Iris pigment epithelial cell (primary cell): ENCODE measurements at regions not wholly inside any gene's neighbourhood (a gene's known extent, or its start where the extent isn't known, plus 50 kb on each side); places are given as distances from the start of the nearest gene placed in this dataset.
"Not testable (repeated sequence)": the region's sequence is repeated elsewhere in the genome, so short reads cannot be mapped to it uniquely, and the experiment has no call there.

Experiments used
- DNase-seq: peaks from one replicate; pipeline ENCODE4 v3.0.0-alpha.2; 2011; ENCODE audit warnings: low read depth

DNA sequence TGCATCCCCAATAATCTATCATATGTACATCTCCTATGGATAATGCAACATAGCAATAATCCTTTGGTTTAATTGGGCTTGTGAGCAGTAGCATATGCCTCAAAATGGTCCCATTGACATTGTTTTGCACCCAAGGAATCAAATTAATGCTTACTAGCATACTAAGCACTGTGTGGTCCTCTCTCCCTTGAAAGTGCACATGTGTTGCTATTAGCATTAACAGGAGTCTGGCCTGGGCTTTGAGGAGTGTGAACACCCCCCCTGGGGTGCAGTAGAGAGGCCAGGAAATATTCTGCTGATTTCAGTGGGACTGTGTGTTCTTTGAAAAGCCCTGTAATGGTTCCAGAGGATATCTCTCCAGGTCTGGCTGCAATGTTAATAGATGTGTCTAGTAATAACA, 1148.4 kb downstream of the VRK1 start:
- DNase-seq, result no peak

DNA sequence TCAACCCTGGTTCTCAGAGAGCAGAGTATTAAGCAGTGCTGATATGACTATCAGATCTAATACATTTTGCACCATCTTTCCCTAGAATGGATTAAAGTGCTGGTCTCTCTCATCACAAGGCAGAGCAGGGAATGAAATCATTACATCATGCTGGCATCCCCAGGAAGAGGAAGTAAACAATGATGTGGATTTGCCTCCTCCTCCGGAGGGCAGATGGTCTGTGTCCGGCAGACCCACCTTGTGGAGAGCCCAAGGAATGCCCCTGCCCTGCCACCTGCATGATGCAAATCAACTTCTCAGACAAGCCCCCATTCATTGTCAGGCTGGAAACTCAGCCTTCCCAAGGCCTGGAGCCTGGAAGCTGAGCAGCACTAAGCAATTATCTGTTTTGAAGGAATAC, 1149.1 kb downstream of the VRK1 start:
- DNase-seq, result no peak

DNA sequence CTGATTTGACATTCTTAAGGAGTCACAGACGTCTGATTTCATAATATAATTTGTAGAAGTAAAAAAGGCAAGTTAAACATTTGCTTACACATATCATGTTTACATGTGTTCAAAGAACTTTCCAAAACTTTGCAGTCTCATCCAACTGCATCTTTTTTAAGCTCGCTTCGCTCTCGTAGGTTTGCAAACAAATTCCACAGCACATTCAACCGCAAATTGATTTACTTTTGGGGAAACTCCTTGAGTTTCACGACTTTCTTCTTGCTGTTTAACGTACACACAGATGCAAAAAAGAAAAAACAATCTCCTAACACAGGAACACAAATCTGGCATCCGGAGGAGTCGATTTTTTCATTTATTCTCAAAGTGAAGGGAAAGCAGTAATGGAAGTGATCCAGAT, 1149.5 kb downstream of the VRK1 start:
- no peak for DNase-seq

DNA sequence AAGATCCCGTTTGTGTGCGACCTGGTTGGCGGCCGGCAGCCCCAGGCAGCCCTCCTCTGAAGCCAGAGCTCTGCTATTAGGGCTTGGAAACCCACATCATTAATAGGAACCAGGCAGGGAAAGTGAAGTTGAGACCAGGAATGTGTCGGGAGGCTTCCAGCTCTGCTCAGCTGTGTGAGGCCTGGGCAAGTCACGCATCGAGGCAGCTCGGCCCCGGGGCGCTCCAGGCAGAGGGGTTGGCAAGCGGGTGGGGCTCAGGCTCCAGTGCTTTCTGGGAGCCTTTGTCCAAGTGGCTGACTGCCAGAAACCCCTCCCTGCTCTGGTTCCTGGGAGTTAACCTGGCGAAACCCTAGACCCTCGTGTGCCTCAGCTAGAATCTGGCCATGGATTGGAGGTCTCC, 1151.7 kb downstream of the VRK1 start:
- DNase-seq, result no peak

DNA sequence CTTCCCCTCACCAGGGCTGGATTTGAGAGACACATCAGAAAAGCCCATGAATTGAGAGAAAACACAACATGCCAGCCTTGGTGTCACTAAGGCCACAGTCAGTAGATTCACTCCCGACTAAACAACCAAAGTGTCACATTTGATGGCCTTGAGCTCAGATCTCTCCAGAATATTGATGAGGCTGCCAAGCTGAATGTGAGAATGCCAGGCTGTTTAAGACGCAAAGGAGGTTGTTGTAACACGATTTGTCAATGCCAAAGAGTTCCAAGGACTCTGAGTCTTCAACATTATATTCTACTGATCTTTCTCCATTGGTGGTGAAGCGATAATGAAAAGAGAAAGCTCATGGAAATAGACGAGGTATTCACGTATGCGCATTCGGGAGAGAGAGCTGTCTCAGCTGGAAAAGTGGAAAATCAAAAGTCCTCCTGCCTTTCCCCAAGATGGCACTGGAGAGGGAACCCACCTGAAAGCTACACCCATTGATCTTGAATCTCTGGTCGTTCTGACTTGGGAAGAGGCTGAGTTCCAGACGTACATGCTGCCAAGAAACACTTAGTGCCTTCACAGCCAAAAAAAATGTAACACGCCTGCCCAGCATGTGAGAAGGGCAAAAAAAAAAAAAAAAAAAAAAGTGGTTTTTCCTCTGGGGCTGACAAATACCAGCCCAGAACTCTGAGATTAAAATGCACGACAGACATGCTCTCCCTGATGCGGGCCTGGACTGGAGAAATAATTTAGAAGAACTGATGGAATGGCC, 1159.6 kb downstream of the VRK1 start:
- DNase-seq, result no peak

DNA sequence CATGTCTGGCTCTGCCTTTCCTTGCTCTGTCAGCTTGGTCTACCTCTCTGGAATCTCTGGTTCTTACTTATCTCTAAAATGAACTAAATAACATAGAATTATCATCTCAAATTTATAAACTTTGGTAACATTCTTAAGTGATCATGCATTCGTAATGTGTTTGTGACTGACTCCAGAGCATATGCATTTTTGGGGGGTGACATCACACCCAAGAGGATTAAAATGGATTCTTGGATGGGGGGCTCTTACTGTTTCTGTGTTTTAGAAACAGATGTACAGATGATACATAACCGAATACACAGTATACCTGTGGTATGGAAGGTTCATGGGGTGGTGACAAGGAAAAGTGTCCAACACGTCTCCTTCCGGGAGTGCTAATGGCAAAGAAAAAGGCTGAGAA, 1162.1 kb downstream of the VRK1 start:
- no peak for DNase-seq

DNA sequence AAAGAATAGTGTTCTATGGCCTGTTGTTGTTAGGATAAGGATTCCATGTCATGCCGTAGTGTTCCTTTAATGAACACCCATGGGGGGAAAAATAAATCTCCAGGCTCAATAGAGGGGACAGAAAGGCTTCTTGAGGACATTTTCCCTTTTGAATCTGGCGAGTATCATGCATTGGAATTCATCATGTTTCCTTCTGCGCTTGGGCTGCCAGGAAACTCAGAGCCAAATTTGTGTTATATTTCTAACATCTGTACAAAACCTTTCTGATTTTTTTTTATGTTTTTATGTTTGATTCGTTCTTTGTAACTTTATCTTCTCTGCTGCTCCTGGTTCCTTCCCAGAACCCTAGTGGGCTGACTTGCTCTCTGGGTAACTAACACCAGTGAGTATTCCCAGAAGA, 1163.3 kb downstream of the VRK1 start:
- DNase-seq, result no peak

DNA sequence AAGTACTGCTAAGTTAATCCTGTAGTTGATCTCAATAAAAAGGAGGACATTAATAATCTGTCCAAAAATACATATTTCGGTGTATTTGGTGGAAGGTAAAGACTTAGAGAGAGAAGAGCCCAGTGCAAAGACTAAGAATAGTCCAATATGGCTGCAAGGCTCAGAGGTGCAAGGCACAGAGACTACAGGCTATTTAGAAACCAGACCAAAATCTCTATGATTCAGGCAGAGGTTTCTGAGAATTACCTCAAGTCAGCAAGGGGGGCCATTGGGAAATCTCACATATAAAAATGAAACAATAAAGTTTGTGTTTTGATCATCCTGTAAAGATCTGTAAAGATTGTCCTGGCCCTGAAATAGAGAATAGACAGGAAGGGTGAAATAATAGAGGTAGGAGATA, 1173.0 kb downstream of the VRK1 start:
- DNase-seq, result no peak

DNA sequence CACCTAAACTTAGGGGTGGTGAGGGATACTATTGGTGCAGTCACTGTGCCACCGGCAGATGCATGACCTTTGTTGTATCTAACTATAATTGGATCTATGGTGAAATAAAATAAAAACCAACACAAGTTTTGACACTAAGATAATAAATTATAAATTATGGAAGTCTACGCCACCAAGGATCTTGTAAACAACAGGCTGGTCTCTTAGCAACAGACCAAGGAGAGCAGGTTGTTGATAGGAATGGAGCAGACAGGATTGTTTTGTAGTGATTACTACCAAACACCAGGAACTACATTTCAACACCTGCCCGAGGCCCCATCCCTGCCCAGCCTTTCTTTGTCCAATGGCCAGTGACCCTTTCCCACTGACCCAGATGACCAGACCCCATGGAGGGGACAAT, 1178.0 kb downstream of the VRK1 start:
- DNase-seq, result no peak

DNA sequence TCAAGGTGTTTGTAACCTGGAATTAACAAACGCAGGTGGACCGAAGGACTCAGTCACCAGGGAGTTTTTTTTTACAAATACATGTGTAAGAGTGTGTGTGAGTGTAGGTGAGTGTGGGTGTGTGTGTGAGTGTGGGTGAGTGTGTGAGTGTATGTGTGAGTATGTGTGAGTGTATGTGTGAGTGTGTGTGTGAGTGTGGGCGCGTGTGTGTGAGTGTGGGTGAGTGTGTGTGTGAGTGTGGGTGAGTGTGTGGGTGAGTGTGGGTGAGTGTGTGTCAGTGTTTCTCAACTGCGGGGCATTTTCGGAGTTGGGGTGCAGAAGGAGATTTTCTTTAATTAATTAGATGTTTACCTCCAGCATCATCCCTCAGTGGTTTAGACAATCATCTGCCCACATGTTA, 1178.8 kb downstream of the VRK1 start:
- DNase-seq, result no peak

DNA sequence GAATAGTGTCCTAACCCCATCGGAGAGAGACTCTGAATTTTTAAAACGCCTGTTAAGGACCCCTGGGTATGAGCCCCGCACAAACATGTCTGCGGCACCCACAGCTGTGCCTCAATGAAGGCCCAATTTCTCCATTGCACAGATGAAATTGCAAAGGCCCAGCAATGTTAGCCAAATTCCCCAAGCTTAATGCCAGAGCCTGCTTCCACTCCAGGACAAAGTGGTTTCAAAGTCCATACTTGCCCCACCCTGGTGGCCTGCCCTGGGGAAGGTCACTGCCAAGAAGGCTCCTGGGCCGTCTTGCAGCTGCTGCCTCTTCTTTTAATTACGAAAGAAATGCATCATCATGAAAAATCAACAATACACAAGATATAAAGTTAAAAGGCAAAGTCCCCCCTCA, 1179.7 kb downstream of the VRK1 start:
- no peak for DNase-seq

DNA sequence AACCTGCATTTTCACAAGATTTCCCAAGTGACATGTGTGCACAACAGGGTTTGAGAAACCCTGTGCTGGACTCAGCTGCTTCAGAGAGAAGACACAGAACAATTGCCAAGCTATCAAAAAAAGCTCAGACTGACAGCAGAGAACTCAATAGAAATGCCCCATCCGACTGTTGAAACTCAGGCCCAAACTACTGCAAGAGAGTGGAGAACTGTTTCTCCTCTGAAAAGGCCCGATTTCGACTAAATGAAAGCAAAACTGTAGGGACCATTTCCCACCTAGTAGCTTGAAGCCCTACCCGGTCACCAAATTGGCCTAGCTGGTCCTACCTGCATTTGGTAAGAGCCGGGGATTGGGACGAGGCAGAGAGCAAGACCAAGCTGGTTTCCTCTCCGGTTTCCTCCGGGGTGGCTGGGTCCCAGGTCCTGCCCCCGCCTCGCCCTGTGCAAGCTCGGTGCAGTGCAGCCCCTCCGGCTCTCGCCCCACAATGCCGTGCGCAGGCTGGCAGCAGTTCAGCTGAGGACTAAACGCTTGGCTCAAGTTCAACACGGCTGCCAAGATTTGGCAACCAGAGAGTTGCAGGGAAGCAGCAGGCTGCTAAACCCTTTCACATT, 1180.6 kb downstream of the VRK1 start:
- DNase-seq, result no peak

DNA sequence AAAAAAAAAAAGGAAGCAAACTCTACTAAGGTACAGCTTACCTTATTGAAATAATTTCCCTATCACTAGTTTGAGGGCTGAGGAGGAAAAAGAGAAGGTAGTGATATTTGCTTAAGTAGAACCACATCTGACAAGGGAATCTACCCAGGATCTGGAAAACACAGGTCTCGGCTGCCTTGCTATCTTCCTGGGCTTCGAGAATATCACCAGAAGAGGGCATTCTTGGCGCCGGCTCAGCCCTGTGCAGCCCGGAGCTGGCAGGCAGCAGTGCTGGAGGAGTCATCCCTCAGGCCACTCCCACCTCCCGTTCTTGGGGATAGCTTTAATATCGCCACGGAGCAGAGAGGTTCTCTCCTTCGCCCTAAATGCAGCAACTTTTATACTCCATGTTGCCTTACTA, 1181.2 kb downstream of the VRK1 start:
- DNase-seq, result peak; percentile 16

DNA sequence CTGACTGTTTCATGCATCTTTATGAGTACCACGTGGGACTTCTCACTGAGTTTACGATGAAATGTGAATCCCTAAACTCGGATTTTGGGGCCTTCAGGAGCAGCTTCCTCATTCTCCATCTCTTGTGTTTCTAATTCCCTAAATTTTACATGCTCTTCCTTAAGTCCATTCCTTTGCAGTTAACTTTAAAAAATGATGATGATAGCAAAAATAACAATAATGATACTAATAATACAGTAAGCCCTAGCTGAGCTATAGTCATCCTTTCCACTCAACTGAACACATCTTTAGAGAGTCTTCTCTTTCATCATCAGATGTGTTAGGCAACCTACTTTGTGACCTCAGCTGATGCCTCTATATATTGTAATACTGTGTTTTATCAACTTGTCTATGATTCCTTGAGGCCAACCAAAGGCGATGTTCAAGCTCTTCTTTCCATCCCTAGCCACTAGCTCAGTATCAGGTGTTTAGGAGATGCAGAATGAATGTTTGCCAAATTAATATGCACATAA, 1196.4 kb downstream of the VRK1 start:
- no peak for DNase-seq

DNA sequence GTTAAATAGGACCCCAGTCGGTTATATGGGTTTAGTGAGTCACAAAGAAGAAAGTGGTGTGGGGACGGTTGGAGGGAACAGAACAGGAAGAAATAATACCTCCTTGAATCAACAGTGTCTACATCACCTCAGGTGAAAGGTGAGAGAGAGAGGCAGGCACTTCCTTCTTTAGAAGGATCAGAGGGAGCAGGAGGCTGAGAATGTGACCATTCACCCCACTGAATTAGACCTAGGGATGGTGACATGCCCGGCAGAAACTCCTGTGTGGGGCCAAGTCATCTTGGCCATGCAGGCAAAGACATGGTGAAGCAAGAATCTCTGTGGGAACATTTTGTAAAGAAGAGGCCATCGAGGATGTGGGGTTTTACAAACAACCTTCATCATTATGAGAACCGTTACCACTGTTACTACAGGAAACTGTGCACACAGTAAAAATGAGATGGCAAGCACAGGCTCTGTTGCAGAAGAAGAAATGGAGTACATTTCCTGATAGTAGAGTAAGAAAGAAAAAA, 1196.9 kb downstream of the VRK1 start:
- no peak for DNase-seq

DNA sequence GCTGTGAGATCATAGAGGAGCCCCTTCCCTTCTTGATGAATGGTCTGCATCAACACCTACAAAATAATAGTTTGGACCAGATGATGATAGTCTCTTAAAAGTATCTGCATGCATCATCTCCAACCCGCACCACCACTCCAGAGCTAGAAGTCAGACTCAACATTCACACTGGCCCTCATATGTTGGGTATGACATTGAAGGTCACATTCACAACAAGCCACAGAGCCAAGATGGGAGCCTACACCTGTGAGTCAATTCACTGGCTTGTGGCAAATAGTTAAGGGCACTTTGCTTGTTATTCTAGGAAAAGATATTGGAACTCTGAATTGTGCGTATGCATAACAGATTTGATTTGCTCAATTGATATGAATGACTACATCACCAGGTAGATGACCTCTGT, 1197.9 kb downstream of the VRK1 start:
- no peak for DNase-seq

DNA sequence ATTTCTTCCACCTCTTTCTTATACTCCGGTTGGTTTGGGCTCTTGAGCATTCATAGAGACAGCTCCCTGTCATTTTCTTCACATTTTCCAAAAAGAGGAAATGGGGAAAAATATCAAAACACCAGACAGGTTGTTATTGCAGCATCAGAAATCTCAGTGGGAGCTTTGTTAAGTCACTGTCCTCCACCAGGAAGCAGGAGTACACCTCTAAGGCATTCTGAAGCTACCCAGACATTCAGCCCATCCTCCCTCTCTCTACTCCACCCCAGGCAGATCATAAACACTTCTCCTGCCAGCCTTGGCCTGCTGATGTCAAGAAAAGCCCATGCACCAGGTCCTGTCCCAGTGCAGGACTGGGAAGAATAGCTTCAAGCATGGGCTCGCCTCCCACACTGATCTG, 1198.3 kb downstream of the VRK1 start:
- DNase-seq, result no peak

DNA sequence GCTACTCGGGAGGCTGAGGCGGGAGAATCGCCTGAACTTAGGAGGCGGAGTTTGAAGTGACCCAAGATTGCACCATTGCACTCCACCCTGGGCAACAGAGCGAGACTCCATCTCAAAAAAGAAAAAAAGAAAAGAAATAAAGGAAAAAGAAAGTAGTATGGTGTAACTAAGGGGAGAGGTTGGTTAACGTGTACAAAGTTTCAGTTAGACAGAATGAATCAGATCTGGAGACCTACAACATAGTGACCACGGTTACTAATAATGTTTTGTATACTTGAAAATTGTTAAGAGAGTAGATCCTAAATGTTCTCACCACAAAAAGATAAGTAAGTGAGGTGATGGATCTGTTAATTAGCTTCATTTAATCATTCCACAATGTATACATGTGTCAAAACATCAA, 1208.8 kb downstream of the VRK1 start:
- no peak for DNase-seq

DNA sequence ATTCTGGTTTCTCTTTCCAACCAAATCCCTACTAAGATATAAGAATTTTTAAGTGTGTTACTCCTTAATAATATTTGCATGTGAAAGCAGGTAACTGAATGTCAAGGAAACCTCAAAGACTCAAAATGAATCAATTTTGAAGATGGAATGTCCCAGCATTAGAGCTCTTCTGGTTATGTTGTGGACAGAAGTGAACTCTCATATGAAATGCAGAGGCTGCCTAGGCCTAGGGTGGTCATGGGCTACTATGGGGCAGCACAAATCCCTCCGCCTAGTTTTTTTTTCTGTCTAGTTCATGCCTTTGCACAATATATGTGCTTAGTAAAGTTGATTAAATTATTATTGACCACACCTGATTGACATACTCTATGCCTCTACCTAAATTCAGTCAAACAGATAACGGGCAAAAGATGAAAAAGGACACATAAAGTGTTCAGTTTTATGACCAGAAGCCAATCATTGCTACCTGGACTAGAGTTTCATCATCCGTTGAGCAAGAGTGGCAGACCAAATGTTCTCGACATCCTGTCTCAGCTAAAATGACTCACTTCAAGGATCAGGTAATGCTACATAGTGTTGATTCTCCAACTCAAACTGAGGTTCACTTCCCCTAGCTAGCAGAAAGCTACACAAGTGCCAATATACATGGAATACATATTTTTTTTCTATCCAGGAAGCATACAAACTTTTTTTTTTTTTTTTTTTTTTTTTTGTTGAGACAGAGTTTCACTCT, 1211.4 kb downstream of the VRK1 start:
- no peak for DNase-seq

DNA sequence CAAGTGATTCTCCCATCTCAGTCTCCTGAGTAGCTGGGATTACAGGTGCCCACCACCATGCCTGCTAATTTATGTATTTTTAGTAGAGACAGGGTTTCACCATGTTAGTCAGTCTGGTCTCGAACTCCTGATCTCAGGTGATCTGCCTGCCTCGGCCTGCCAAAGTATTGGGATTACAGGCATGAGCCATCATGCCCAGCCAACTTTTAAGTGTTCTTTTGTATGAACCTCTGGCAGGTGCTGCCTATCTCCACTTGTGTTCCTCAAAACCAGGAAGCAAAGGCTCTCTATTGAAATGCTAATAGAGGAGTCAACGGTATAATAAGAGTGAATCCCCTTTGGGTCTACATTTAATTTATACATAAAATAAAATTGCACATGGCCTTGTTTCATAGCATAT, 1212.0 kb downstream of the VRK1 start:
- not testable (repeated sequence) for DNase-seq

DNA sequence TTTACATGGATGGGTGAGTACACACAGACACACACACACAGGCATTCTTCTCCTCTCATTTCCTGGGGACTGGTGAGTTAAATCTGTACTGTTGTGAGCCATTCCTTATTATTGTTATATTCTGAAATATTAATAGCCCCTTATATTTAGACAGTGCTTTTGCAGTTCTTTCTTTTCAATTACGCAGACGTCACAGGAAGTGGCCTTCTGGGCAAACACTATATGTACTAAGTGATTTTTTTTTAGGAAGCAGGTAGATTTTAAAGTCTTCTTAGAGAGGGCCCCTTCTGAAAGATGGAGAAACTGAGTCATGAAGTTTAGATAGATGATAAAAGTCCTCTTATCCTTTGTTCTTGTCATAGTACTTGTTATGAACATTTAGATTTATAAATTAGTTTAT, 1213.6 kb downstream of the VRK1 start:
- DNase-seq, result no peak

DNA sequence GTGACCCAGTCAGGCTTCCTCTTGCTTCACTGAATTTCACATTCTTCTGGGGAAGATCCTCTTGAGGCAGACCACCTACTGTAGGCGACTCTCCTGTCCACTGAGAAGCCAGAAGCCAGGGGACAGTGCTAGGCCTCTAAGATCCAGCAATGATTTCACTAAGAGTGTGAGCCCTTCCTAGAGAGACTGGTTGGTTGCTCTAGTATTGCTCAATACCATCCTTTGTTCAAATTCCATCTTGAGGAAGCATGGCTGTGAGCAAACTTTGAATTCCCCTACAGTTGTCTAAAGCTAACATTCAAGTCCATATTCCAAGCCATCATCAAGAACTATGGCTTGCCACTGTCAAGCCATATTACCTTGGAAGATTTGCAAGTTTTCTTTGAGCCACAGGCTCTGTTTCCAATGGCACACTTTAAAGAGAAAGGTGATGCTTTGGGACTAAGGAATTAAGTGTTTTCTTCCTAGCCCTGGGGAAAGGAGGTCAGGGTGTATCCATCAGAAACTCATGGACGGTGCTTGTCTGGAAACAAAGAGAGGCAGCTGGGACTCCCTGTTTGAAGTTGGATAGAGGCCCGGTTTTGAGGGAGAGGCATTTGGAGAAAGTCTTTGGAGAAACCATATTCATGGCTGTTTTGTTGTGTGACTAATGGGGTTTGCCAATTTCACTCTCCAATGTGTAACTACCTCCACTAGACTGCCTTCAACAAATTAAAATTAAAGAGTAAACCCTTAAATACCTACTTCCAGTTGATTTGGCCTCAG, 1217.9 kb downstream of the VRK1 start:
- no peak for DNase-seq
